ENCODE measurements at regions not wholly inside any gene's neighbourhood (a gene's known extent, or its start where the extent isn't known, plus 50 kb on each side); places are given as distances from the start of the nearest gene placed in this dataset.

GRCh38 chr2:149648282-149649030, 60.9 kb upstream of the MMADHC start:
- no peak for DNase-seq

DNA sequence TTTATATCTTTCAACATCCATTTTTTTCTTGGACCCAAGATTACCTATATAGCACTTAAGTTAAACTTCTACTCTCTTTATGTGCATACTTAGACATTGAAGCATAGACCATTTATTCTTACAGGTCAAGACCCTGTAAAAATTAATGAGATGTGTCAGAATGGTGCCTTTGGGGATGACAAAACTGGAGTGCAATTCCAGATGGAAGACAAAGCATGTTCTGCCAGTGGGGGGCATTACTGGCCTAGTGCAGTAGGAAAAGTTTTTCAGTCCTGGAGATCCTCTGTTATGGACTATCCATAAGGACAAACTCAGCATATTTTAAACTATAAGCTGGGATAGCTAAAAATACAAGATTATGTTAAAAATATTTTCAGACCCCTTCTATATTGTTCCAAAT, 57.8 kb upstream of the MMADHC start:
- intact Hi-C loops (cut with DNase I): no loop called here
- DNase-seq: no peak

More at GRCh38 chr2:149648282-149649030, 60.9 kb upstream of the MMADHC start:
- intact Hi-C loops (cut with DNase I): no loop called here
